Natural killer cell (primary cell): ENCODE measurements at regions not wholly inside any gene's neighbourhood (a gene's known extent, or its start where the extent isn't known, plus 50 kb on each side); places are given as distances from the start of the nearest gene placed in this dataset.

ENCODE experiments used
- ATAC-seq, 3 donors: fragments of 150-1000 bp in 2 of 3; fragments of 200-7000 bp in 1 of 3; cut with Tn5 transposase; 1 replicate in 1 of 3; 2 replicates in 2 of 3; pipeline ENCODE4 v1.10.0; 2021; ENCODE audit warnings: mild to moderate bottlenecking in 2 of 3, moderate library complexity in 2 of 3
- DNase-seq, 2 donors: peaks; one replicate each; pipeline versions ENCODE4 v3.0.0 to v3.0.0-alpha.2; 2013 to 2021; ENCODE audit warnings: mixed read lengths in 1 of 2
- H3K27ac ChIP-seq: one replicate; pipeline ENCODE4 v1.5.1; 2013; ENCODE audit warnings: mild to moderate bottlenecking, low read length
- H3K27me3 ChIP-seq: one replicate; pipeline ENCODE4 v1.6.1; 2013; ENCODE audit warnings: low read length; ENCODE audit not compliant: control insufficient read depth, insufficient read depth
- H3K36me3 ChIP-seq: one replicate; pipeline ENCODE4 v1.6.1; 2013; ENCODE audit warnings: low read length; ENCODE audit not compliant: control insufficient read depth, insufficient read depth
- H3K4me1 ChIP-seq: one replicate; pipeline ENCODE4 v1.6.1; 2013; ENCODE audit warnings: low read length; ENCODE audit not compliant: control insufficient read depth, insufficient read depth
- H3K4me3 ChIP-seq: one replicate; pipeline ENCODE4 v1.5.1; 2013; ENCODE audit warnings: low read length
- H3K9me3 ChIP-seq: one replicate; pipeline ENCODE4 v1.6.1; 2013; ENCODE audit warnings: low read length; ENCODE audit not compliant: control insufficient read depth, insufficient read depth
- H3K27ac Mint-ChIP-seq, 2 donors: one replicate each; pipeline ENCODE4 v1.8.0; 2022; ENCODE audit warnings: mild to moderate bottlenecking in 2 of 2, mixed read lengths in 2 of 2, moderate library complexity in 1 of 2
- H3K27me3 Mint-ChIP-seq, 2 donors: one replicate each; pipeline ENCODE4 v1.8.0; 2022; ENCODE audit warnings: low read depth in 2 of 2, mixed read lengths in 2 of 2
- H3K36me3 Mint-ChIP-seq: one replicate; pipeline ENCODE4 v1.8.0; 2022; ENCODE audit warnings: mixed read lengths
- H3K4me1 Mint-ChIP-seq, 2 donors: one replicate each; pipeline ENCODE4 v1.8.0; 2022; ENCODE audit warnings: mixed read lengths in 2 of 2
- H3K4me3 Mint-ChIP-seq: one replicate; pipeline ENCODE4 v1.8.0; 2022; ENCODE audit warnings: mild to moderate bottlenecking, moderate library complexity, mixed read lengths
- H3K9me3 Mint-ChIP-seq, 2 donors: one replicate each; pipeline ENCODE4 v1.8.0; 2022; ENCODE audit warnings: mixed read lengths in 2 of 2
- CTCF ChIP-seq: fragments of 200-600 bp; IDR thresholded peaks from one replicate; pipeline ENCODE4 v1.8.0; 2022; ENCODE audit warnings: antibody characterized with exemption
- WGBS: methylation state at CpG from one replicate; pipeline ENCODE4 v1.1.7; 2013; ENCODE audit warnings: missing lambda C conversion rate; ENCODE audit not compliant: insufficient coverage; 5-methylcytosine and 5-hydroxymethylcytosine counted together
- intact Hi-C: fragments of 100-400 bp; cut with micrococcal nuclease; formaldehyde crosslinking; loops from one replicate; pipeline ENCODE4 v1.14.2; 2022

DNA sequence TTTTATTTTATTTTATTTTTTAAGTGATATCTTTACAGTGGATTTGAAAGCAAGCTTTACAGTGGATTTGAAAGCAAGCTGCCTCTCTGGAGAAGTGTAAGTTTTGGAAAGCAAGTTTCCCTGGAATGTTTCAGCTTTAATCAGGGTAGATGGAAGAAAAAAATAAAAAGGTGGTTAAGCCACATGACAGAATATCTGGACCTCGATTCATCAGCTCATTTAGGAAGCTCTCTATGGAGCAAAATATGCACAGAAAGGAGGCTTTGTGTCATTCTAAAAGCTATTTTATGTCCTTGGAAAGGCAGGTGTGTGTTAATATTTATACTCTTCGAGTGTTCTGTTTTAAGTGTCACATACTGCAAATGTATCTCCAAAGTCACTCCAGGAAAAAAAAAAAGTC lies 409.2 kb upstream of the KLF4 start:
- no peaks in the 10 kb centered on the region for H3K27me3 Mint-ChIP-seq

GRCh38 chr9:107896544-107896943 lies 407.0 kb upstream of the KLF4 start:
- Histone ChIP-seq H3K9me3 (no peaks in the 10 kb centered on the region), H3K27ac (no peak overlapping the region), H3K4me1 (no peaks in the 10 kb centered on the region), H3K36me3 (no peaks in the 10 kb centered on the region), H3K27me3 (no peaks in the 10 kb centered on the region), H3K4me3 (no peak overlapping the region)
- H3K27me3 Mint-ChIP-seq: peaks cover 0 to 2% of the 10 kb centered on the region in 2 donors
- H3K9me3 Mint-ChIP-seq: peaks cover 4% of the 10 kb centered on the region in 2 donors
- DNase-seq (no peak), ATAC-seq (no peak)
- H3K27ac Mint-ChIP-seq: no peak overlapping the region
- no peak overlapping the region for H3K4me3 Mint-ChIP-seq
- no peaks in the 10 kb centered on the region for H3K4me1 Mint-ChIP-seq
- no peak for TF ChIP-seq CTCF
- intact Hi-C loops: no loop called here
- WGBS: 100% methylated on average over 1 of the region's 1 CpG
- no peaks in the 10 kb centered on the region for H3K36me3 Mint-ChIP-seq

More for the DNA sequence above, 409.2 kb upstream of the KLF4 start:
- Histone ChIP-seq H3K27me3 (no peaks in the 10 kb centered on the region), H3K27ac (no peak overlapping the region), H3K9me3 (no peaks in the 10 kb centered on the region), H3K4me3 (no peak overlapping the region), H3K36me3 (no peaks in the 10 kb centered on the region), H3K4me1 (no peaks in the 10 kb centered on the region)
- no peaks in the 10 kb centered on the region for H3K36me3 Mint-ChIP-seq
- TF ChIP-seq CTCF: no peak
- DNase-seq (no peak), ATAC-seq (no peak)
- no peak overlapping the region for H3K27ac Mint-ChIP-seq
- H3K4me1 Mint-ChIP-seq: no peaks in the 10 kb centered on the region
- intact Hi-C loops: no loop called here
- peaks cover 0 to 2% of the 10 kb centered on the region in 2 donors for H3K9me3 Mint-ChIP-seq
- no peak overlapping the region for H3K4me3 Mint-ChIP-seq
- 84% methylated on average over 2 of the region's 2 CpGs for WGBS

GRCh38 chr9:107895501-107896001 lies 406.0 kb upstream of the KLF4 start:
- no peaks in the 10 kb centered on the region for H3K27me3 ChIP-seq
- Mint-ChIP-seq H3K9me3 (peaks cover 6 to 8% of the 10 kb centered on the region in 2 donors), H3K4me3 (no peak overlapping the region), H3K4me1 (no peaks in the 10 kb centered on the region), H3K36me3 (no peaks in the 10 kb centered on the region), H3K27me3 (peaks cover 0 to 2% of the 10 kb centered on the region in 2 donors), H3K27ac (no peak overlapping the region)
- no peak overlapping the region for H3K4me3 ChIP-seq
- intact Hi-C loops: no loop called here
- ATAC-seq (no peak), DNase-seq (no peak)
- no peak overlapping the region for H3K27ac ChIP-seq
- no peaks in the 10 kb centered on the region for H3K9me3 ChIP-seq
- 83% methylated on average over 8 of the region's 8 CpGs for WGBS
- H3K36me3 ChIP-seq: no peaks in the 10 kb centered on the region
- H3K4me1 ChIP-seq: no peaks in the 10 kb centered on the region
- no peak for TF ChIP-seq CTCF

DNA sequence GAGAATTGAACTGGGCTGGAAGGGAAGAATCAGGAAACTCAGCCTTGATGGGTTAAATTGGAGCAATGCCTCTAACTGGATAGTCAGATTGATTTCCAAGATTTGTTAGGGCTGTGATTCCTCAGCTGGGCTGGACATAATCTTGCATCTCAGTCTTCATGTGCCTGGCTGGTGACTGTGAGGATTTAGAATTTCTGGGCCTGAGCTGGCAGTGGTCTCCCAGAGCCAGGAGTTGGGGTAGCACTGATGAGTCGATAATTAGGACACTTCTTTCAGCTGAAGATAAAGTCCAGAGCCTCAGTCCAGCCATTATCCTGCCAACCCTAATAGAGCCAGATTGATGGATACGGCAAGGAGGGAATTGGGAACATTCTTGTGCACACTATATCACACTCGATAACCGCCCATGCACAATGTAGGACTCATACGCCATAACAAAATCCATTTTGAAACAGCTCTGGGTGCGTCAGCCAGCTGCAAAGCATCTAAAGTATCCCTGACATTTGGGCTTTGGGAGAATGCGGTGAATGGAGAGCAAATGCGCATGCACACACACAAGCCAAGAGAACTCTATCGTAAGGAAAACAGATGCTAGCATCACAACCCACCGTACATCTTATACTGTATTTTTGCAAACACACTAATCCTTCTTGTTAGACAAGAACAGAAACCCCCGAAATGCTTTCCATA lies 405.1 kb upstream of the KLF4 start:
- no peaks in the 10 kb centered on the region for H3K36me3 ChIP-seq
- no peaks in the 10 kb centered on the region for H3K4me1 Mint-ChIP-seq
- H3K9me3 Mint-ChIP-seq: peaks cover 6 to 8% of the 10 kb centered on the region in 2 donors
- no peaks in the 10 kb centered on the region for H3K27me3 ChIP-seq
- H3K4me3 ChIP-seq: no peak overlapping the region
- no peak overlapping the region for H3K4me3 Mint-ChIP-seq
- no peak overlapping the region for H3K27ac Mint-ChIP-seq
- TF ChIP-seq CTCF: no peak
- peaks cover 0 to 2% of the 10 kb centered on the region in 2 donors for H3K27me3 Mint-ChIP-seq
- no peaks in the 10 kb centered on the region for H3K36me3 Mint-ChIP-seq
- intact Hi-C loops: no loop called here
- DNase-seq (no peak), ATAC-seq (no peak)
- H3K27ac ChIP-seq: no peak overlapping the region
- WGBS: 93% methylated on average over 11 of the region's 11 CpGs
- no peaks in the 10 kb centered on the region for H3K4me1 ChIP-seq
- H3K9me3 ChIP-seq: no peaks in the 10 kb centered on the region
